ENCODE measurements at regions not wholly inside any gene's neighbourhood (a gene's known extent, or its start where the extent isn't known, plus 50 kb on each side); places are given as distances from the start of the nearest gene placed in this dataset.
A peak's percentile ranks its signal among the peaks of the same experiment; 100 is the strongest.
"Not testable (repeated sequence)": the region's sequence is repeated elsewhere in the genome, so short reads cannot be mapped to it uniquely, and the experiment has no call there.

DNA sequence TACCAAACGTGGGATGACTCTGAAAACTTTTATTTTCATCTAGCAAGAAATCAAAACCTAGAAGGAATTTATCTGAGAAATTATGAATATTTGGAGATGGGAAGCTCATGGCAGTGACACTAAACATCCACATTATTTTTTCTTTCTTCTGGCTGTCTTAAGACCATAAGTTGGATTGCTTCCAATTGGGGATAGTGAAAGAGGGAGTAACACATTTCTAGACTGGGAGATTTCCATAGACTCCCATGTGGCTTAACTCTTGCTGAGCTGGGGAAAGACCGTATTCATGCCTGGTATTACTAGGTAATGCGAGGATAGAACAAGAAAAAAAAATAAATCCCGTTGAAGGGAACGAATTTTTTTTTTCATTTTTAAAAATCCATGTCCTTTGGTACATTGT is 120.0 kb downstream of the UTRN start:
- TF ChIP-seq CTCF (IDR thresholded peaks at IDR 0.05) (no peak), POLR2A (IDR thresholded peaks at IDR 0.05) (no peak), EP300 (IDR thresholded peaks at IDR 0.05) (no peak), POLR2AphosphoS5 (IDR thresholded peaks at IDR 0.05) (no peak)
- H3K27ac ChIP-seq = no peak overlapping the region
- peaks cover 4 to 16% (median 9%) of the 10 kb centered on the region in 4 donors for H3K4me1 ChIP-seq
- DNase-seq (no peak), ATAC-seq (ENCODE audit: low FRiP score in 2 of 2) (no peak)
- no peaks in the 10 kb centered on the region for H3K36me3 ChIP-seq
- no peaks in the 10 kb centered on the region for H3K9me3 ChIP-seq
- H3K4me3 ChIP-seq = no peak overlapping the region
- H3K27me3 ChIP-seq = no peaks in the 10 kb centered on the region
- WGBS, 2 donors = 80 to 82% methylated on average over 5 of the region's 5 CpGs

DNA sequence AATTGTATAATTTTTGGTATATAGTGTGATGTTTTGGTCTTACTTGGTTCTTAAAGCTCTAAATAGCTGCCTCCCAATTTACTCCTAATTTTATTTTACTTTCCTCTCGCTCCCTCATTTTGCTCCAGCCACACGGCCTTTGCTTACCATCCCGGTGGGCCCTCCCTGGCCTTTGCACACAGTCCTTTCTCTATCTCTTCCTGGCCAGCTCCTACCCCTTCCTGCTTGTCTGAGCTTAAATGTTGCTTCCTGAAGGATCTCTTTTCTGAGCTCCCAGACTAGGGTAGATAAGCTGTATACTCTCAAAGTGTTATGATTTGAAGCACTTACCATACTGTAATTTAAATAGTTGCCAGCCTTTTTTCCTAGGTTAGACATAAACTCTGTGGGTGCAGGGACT is 121.7 kb downstream of the UTRN start:
- Histone ChIP-seq H3K4me3 (no peak overlapping the region), H3K4me1 (peaks cover 6 to 19% (median 12%) of the 10 kb centered on the region in 4 donors), H3K27me3 (no peaks in the 10 kb centered on the region), H3K27ac (peak overlapping the region in 1 of 4 donors; percentile 13), H3K36me3 (no peaks in the 10 kb centered on the region), H3K9me3 (no peaks in the 10 kb centered on the region)
- ATAC-seq (ENCODE audit: low FRiP score in 2 of 2) (no peak), DNase-seq (no peak)
- 51 to 61% methylated on average over 3 of the region's 3 CpGs for WGBS, 2 donors
- no peak for TF ChIP-seq POLR2A (IDR thresholded peaks at IDR 0.05)
- no peak for TF ChIP-seq POLR2AphosphoS5 (IDR thresholded peaks at IDR 0.05)
- TF ChIP-seq CTCF (IDR thresholded peaks at IDR 0.05) = no peak
- TF ChIP-seq EP300 (IDR thresholded peaks at IDR 0.05) = no peak

GRCh38 chr6:144408161-144408560 is 123.0 kb downstream of the UTRN start:
- H3K36me3 ChIP-seq = no peaks in the 10 kb centered on the region
- H3K4me3 ChIP-seq = no peak overlapping the region
- H3K4me1 ChIP-seq = peaks cover 6 to 23% (median 15%) of the 10 kb centered on the region in 4 donors
- ATAC-seq (ENCODE audit: low FRiP score in 2 of 2) (no peak), DNase-seq (no peak)
- H3K27ac ChIP-seq = no peak overlapping the region
- no peaks in the 10 kb centered on the region for H3K27me3 ChIP-seq
- no peaks in the 10 kb centered on the region for H3K9me3 ChIP-seq
- TF ChIP-seq POLR2A (IDR thresholded peaks at IDR 0.05) (no peak), EP300 (IDR thresholded peaks at IDR 0.05) (no peak), POLR2AphosphoS5 (IDR thresholded peaks at IDR 0.05) (no peak), CTCF (IDR thresholded peaks at IDR 0.05) (no peak)
- 87 to 89% methylated on average over 6 of the region's 6 CpGs for WGBS, 2 donors

DNA sequence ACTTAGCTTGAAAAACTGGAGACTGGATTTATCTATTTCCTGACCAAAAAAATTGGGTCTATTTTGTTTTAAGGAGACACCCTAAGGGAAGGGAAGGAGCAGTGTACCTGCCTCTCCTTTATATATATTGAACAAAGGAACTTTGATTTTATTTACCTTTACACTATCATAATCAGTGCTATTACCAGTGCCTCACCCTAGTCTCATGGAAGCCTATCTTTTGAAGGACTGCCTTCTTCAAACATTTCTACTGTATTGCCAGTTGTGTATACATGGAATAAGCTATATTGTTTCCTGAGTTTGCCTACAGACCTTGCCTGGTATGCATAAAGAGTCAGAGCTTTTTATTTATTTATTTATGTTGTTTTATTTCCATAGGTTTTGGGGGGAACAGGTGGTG is 124.9 kb downstream of the UTRN start:
- ATAC-seq (ENCODE audit: low FRiP score in 2 of 2) (no peak), DNase-seq (no peak)
- Histone ChIP-seq H3K4me3 (no peak overlapping the region), H3K36me3 (no peaks in the 10 kb centered on the region), H3K9me3 (no peaks in the 10 kb centered on the region), H3K27ac (no peak overlapping the region), H3K27me3 (no peaks in the 10 kb centered on the region), H3K4me1 (peaks cover 8 to 26% (median 15%) of the 10 kb centered on the region in 4 donors)
- TF ChIP-seq CTCF (IDR thresholded peaks at IDR 0.05) (no peak), POLR2A (IDR thresholded peaks at IDR 0.05) (no peak)

DNA sequence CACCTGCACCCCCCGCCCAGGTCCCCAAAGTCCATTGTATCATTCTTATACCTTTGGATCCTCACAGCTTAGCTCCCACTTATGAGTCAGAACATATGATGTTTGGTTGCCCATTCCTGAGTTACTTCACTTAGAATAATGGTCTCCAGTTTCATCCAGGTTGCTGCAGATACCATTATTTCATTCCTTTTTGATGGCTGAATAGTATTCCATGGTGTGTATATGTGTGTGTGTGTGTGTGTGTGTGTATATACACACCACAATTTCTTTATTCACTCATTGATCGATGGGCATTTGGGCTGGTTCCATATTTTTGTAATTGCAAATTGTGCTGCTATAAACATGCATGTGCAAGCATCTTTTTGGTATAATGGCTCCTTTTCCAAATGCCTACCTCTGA is 125.4 kb downstream of the UTRN start:
- peaks cover 6 to 30% (median 17%) of the 10 kb centered on the region in 4 donors for H3K4me1 ChIP-seq
- H3K36me3 ChIP-seq; H3K27me3 ChIP-seq; H3K27ac ChIP-seq; H3K9me3 ChIP-seq; DNase-seq; H3K4me3 ChIP-seq; ATAC-seq (ENCODE audit: low FRiP score in 2 of 2): not testable (repeated sequence)
- 93 to 100% methylated on average over 2 of the region's 2 CpGs for WGBS, 2 donors

Data from upper lobe of left lung (tissue), 6 donors.